ENCODE measurements at regions not wholly inside any gene's neighbourhood (a gene's known extent, or its start where the extent isn't known, plus 50 kb on each side); places are given as distances from the start of the nearest gene placed in this dataset.

DNA sequence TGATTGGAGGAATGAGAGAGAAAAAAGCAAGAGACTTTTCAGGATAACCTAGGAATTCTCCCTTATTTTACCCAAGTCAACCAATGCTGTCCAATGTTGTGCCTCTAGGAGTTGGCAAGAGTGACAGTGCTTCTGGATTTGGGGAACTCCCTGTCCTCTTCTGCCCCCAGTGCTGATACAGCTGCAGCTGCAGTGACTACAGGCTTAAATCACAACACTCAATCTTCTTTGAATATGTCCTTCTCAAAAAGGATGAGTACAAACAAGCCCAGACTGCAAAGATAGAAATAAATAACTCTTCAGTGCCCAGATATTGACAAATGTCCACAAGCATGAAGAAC is 141.0 kb upstream of the COL21A1 start:
- Histone ChIP-seq H3K9me3 (ENCODE audit: low read depth, low read length, poor library complexity, severe bottlenecking) (peaks cover 4% of the 10 kb centered on the region), H3K4me1 (ENCODE audit: insufficient read depth, low read length, poor library complexity, severe bottlenecking) (no peaks in the 10 kb centered on the region), H3K4me3 (ENCODE audit: low read depth, low read length, poor library complexity, severe bottlenecking) (no peak overlapping the region), H3K27ac (ENCODE audit: low read depth, low read length, poor library complexity, severe bottlenecking) (no peak overlapping the region), H3K27me3 (replicated peaks; ENCODE audit: insufficient read depth, low read depth, low read length, poor library complexity) (no peaks in the 10 kb centered on the region), H3K36me3 (ENCODE audit: insufficient read depth, low read length, poor library complexity, severe bottlenecking) (no peaks in the 10 kb centered on the region)
- no peak for TF ChIP-seq EZH2 (IDR thresholded peaks at IDR 0.05; ENCODE audit: borderline replicate concordance, low read depth, low read length, poor library complexity, severe bottlenecking)
- TF ChIP-seq CTCF (conservative IDR thresholded peaks at IDR 0.05; ENCODE audit: low read depth, low read length) = no peak
- intact Hi-C loops (cut with micrococcal nuclease; ENCODE audit: unreplicated experiment) = no loop called here
- ChIA-PET POLR2A (ENCODE audit: low non-redundant PET) (no interaction called here), CTCF (no interaction called here)
- BruUV-seq (replicated peaks) = no TSS peak
- no peak for DNase-seq (ENCODE audit: low spot score)

DNA sequence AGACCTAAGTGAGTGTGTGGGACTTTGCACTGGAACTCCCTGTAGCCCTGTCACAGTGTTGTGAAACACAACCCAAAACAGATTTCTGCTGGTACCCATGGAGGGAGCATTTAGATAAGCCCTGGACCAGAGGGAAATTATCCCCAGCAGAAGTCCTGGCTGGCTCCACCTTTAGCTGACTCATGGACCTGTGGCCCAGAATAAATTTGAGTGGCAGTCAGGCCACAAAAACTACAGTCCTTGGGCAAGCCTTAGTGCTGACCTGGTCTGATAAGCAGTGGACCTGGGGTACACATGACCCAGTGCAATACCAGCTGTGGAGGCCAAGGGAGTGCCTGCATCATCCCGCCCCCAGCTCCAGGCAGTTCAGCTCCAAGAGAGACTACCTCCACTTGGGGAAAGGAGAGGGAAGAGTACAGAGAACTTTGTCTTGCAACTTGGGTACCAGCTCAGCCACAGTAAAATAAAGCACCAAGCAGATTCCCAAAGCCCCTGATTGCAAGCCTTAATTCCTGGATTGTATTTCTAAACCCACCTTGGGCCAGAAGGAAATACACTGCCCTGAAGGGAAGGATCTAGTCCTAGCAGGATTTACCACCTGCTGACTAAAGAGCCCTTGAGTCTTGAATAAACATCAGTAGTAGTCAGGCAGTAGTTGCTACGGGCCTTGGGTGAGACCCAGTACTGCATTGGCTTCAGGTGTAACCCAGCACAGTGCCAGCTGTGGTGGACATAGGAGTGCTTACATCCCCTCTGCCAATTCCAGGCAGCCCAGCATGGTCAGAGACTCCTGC is 140.4 kb upstream of the COL21A1 start:
- ChIA-PET POLR2A (ENCODE audit: low non-redundant PET) (no interaction called here), CTCF (no interaction called here)
- DNase-seq (ENCODE audit: low spot score) = no peak
- intact Hi-C loops (cut with micrococcal nuclease; ENCODE audit: unreplicated experiment) = no loop called here
- Histone ChIP-seq H3K9me3 (ENCODE audit: low read depth, low read length, poor library complexity, severe bottlenecking) (peaks cover 4% of the 10 kb centered on the region), H3K4me1 (ENCODE audit: insufficient read depth, low read length, poor library complexity, severe bottlenecking) (no peaks in the 10 kb centered on the region), H3K27ac (ENCODE audit: low read depth, low read length, poor library complexity, severe bottlenecking) (no peak overlapping the region), H3K27me3 (replicated peaks; ENCODE audit: insufficient read depth, low read depth, low read length, poor library complexity) (no peaks in the 10 kb centered on the region), H3K4me3 (ENCODE audit: low read depth, low read length, poor library complexity, severe bottlenecking) (no peak overlapping the region), H3K36me3 (ENCODE audit: insufficient read depth, low read length, poor library complexity, severe bottlenecking) (no peaks in the 10 kb centered on the region)
- no TSS peak for BruUV-seq (replicated peaks)
- no peak for TF ChIP-seq EZH2 (IDR thresholded peaks at IDR 0.05; ENCODE audit: borderline replicate concordance, low read depth, low read length, poor library complexity, severe bottlenecking)
- no peak for TF ChIP-seq CTCF (conservative IDR thresholded peaks at IDR 0.05; ENCODE audit: low read depth, low read length)

- CTCF ChIA-PET = no interaction called here
- Histone ChIP-seq H3K4me3 (ENCODE audit: low read depth, low read length, poor library complexity, severe bottlenecking) (no peak overlapping the region), H3K4me1 (ENCODE audit: insufficient read depth, low read length, poor library complexity, severe bottlenecking) (no peaks in the 10 kb centered on the region), H3K9me3 (ENCODE audit: low read depth, low read length, poor library complexity, severe bottlenecking) (peaks cover 4% of the 10 kb centered on the region), H3K27ac (ENCODE audit: low read depth, low read length, poor library complexity, severe bottlenecking) (no peak overlapping the region), H3K27me3 (replicated peaks; ENCODE audit: insufficient read depth, low read depth, low read length, poor library complexity) (no peaks in the 10 kb centered on the region), H3K36me3 (ENCODE audit: insufficient read depth, low read length, poor library complexity, severe bottlenecking) (no peaks in the 10 kb centered on the region)
- TF ChIP-seq EZH2 (IDR thresholded peaks at IDR 0.05; ENCODE audit: borderline replicate concordance, low read depth, low read length, poor library complexity, severe bottlenecking) = no peak
- TF ChIP-seq CTCF (conservative IDR thresholded peaks at IDR 0.05; ENCODE audit: low read depth, low read length) = no peak
- intact Hi-C loops (cut with micrococcal nuclease; ENCODE audit: unreplicated experiment) = no loop called here
- POLR2A ChIA-PET (ENCODE audit: low non-redundant PET) = no interaction called here
- no peak for DNase-seq (ENCODE audit: low spot score)
- no TSS peak for BruUV-seq (replicated peaks)
These were observed 139.3 kb upstream of the COL21A1 start for GRCh38 chr6:56386717-56387116.

Data from A673 (cell line).